ENCODE measurements at regions not wholly inside any gene's neighbourhood (a gene's known extent, or its start where the extent isn't known, plus 50 kb on each side); places are given as distances from the start of the nearest gene placed in this dataset.
"Not testable (repeated sequence)": the region's sequence is repeated elsewhere in the genome, so short reads cannot be mapped to it uniquely, and the experiment has no call there.

DNA sequence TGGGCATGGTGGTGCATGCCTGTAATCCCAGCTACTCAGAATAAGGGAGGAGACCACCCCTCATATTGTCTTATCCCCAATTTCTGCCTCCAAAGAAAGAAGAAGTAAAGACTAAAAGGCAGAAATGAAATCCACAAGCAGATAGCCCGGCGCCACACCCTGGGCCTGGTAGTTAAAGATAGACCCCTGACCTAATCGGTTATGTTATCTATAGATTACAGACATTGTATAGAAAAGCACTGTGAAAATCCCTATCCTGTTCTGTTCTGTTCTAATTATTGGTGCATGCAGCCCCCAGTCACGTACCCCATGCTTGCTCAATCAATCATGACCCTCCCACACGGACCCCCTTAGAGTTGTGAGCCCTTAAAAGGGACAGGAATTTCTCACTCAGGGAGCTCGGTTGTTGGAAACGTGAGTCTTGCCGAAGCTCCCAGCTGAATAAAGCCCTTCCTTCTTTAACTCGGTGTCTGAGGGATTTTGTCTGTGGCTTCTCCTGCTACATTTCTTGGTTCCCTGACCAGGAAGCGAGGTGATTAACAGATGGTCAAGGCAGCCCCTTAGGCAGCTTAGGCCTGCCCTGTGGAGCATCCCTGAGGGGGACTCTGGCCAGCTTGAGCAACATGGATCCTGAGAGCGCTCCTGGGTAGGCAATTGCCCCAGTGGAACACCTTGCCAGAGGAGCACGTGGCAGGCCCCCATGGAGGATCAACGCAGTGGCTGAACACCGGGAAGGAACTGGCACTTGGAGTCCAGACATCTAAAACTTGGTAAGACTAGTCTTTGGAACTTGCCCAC lies 188.7 kb upstream of the NDUFV2 start:
- DNase-seq: not testable (repeated sequence)

DNA sequence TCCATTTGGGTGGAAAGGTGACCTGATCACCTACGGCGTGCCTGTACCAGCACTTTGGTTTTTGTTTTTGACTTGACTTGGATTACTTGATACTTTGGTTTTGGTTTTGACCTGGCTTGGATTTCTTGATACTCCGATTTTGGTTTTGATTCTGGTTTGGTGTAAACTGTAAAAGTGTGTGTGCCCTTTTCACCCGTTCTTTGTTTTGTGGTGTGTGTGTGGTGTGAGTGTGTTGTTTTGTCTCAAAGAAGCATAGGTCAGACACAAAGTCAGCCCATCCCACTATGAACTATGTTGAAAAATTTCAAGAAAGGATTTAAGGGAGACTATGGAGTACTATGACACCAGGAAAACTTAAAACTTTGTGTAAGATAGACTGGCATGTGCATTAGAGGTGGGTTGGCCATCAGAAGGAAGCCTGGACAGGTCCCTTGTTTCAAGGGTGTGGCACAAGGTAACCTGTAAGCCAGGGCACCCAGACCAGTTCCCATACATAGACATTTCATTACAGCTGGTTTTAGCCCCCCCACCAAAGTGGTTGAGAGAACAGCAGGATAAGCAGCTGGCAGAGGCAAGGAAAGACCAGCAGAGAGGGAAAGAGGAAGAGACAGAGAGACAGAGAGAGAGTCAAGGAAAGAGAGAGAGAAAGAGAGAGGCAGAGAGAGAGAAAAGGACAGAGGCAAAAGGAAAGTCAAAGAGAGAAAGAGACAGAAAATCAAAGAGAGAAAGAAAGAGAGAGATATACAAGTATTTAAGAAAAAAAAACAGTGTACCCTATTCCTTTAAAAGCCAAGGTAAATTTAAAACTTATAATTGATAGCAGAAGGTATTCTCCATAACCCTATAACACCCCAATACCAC lies 187.9 kb upstream of the NDUFV2 start:
- not testable (repeated sequence) for DNase-seq

DNA sequence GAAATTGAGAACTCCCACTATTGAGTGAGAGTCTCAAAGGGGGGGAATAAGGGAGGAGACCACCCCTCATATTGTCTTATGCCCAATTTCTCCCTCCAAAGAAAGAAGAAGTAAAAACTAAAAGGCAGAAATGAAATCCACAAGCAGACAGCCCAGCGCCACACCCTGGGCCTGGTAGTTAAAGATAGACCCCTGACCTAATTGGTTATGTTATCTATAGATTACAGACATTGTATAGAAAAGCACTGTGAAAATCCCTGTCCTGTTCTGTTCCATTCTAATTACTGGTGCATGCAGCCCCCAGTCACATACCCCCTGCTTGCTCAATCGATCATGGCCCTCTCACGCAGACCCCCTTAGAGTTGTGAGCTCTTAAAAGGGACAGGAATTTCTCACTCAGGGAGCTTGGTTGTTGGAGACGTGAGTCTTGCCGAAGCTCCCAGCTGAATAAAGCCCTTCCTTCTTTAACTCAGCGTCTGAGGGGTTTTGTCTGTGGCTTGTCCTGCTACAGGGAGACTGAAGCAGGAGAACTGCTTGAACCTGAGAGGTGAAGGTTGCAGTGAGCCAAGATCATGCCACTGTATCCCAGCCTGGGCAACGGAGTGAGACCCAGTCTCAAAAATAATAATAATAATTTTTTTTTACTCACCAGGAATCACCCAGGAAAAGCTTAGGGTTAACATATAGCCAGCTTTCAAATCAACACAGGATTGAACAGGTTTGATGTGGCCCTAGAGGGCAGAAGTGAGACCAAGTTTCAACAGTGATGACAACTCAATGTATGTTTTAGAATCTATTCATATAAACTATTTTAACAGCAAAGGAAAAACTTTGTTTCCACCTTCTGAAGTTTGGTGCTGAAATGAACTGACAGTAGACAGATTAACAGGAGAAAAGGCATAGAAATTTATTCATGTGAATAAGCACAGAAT lies 181.4 kb upstream of the NDUFV2 start:
- not testable (repeated sequence) for DNase-seq

DNA sequence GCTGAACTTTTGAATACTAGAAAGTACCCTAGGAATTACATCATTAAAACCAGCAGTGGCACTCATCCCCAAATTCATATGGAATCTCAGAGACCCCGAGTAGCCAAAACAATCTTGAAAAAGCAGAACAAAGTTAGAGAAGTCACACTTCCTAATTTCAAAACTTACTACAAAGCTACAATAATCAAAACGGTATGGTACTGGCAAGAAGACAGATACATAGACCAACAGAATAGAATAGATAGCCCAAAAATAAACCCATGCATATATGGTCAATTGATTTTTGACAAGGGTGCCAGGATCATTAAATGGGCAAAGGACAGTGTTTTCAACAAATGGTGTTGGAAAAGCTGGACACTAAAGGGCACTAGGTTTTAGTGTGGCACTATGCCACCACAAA lies 176.0 kb upstream of the NDUFV2 start:
- DNase-seq: no peak

DNA sequence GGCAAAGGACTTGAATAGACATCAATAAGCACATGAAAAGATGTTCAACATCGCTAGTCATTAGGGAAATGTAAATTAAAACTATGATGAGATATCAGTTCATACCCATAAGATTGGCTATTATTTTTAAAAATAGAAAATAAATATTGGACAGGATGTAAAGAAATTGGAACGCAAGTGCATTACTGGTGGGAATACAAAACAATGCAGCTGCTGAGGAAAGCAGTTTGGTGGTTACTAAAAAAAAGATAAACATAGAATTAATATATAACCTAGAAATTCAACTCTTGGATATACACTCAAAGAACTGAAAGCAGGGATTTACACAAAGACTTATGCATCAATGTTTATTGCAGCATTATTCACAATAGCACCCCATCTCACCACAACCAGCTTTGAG lies 174.5 kb upstream of the NDUFV2 start:
- no peak for DNase-seq

DNA sequence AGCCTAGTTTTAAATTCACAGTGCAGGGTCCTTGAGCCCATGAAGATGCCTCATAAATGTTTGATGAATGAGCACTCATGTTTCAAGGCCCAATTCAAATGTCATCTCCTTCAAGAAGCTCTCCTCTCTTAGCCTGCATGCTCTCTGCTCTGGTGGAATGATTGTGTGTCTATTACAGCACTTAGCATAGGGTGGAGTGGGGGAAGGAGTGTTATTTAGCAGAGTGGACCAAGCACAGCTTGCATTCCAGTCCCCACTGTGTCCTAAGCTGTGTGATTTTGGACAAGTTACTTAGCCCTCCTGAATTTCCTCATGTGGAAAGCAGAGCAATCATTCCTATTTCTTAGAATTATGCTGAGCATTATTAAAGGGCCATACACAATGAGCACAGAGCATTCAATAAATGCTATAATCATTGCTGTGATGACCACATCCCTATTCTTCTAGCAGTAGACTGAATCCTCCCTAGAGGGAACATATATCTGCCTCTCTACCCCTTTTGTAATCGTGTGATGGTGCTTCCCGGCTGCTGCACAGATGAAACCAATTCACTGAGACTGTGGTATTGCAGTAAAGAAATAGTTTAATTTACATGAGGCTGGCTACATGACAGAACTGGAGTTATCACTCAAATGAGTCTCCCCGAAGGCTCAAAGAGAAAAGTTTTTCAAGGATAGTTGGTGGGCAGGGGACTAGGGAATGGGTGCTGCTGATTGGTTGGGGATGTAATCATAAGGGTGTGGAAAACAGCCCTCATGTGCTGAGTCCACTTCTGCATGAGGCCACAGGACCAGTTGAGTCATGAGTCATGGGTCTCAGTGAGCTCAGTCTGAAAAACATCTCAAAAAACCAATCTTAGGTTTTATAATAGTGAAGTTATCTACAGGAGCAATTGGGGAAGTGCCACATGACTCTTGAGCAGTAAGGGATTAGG lies 173.4 kb upstream of the NDUFV2 start:
- DNase-seq: no peak

DNA sequence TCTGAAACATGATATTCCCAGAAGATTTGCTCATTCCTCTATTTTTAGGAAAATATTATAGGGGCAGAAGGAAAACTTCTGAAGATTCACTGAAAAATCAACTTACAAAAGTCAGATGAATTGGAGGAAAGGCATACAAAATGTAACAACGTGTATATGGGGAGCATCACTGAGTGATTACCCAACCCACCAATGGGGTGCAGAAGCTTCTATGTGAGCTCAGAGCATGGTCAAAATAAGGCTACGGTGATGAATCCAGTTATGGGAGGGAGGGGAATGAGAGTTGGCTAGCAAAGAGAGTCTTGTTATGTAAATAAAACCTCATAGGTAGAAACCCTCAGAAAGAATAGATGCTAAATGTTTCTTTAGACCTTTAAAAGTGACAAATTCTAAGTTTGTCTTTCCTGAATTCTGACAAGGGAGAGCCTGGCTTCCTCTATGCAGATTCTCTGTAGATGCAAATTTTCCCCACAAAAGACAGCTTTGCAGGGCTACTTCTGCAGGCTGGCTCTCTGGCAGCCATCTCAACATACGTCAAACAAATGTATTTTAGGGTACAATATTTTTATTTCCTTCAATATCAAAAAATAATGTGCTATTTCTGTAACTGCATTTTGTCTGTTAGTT lies 171.4 kb upstream of the NDUFV2 start:
- no peak for DNase-seq

DNA sequence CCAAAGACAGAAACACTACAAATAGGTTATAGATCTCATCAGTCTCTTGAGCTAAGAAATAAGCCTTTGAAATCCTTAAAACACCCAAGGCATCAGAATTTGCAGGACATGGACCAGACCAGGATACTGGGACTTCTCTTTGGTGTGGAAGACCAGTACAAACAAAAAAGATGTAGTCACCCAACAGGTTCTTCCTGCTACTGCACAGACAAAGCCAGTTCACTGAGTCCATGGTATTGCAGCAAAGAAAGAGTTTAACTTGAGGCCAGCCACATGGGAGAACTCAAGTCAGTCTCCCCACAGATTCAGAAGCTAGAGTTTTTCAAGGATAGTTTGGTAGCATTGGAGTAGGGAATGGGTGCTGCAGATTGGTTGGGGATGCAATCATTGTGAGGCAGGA lies 169.6 kb upstream of the NDUFV2 start:
- no peak for DNase-seq

DNA sequence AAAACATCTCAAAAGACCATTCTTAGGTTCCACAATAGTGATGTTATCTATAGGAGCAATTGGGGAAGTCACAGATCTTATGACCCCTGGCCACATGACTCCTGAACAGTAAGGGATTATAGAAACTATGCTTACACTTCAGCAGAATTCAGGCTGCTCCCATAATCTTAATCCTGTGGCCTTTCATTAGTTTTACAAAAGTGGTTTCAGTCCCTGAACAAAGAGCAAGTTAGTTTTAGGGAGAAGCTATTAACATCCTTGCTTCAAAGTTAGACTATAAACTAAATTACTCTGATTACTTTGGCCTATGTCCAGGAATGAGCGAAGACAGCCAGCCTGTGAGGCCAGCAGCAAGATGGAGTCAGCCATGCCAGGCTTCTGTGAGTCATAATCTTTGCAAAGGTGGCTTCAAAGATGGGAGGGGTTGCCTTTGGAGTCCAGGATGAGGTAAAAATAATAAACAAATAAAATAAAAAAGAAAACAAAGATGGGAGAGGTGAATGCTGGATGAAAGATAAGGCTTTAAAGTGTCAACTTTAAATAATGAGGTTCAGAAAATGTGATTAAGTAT lies 168.7 kb upstream of the NDUFV2 start:
- DNase-seq: no peak

DNA sequence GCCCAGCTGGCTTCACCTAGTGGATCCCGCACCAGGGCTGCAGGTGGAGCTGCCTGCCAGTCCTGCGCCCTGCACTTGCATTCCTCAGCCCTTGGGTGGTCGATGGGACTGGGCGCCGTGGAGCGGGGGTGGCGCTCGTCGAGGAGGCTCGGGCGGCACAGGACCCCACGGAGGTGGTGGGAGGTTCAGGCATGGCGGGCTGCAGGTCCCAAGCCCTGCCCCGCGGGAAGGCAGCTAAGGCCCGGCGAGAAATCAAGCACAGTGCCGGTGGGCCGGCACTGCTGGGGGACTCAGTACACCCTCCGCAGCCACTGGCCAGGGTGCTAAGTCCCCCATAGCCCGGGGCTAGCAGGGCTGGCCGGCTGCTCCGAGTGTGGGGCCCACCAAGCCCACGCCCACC lies 167.2 kb upstream of the NDUFV2 start:
- DNase-seq: not testable (repeated sequence)

DNA sequence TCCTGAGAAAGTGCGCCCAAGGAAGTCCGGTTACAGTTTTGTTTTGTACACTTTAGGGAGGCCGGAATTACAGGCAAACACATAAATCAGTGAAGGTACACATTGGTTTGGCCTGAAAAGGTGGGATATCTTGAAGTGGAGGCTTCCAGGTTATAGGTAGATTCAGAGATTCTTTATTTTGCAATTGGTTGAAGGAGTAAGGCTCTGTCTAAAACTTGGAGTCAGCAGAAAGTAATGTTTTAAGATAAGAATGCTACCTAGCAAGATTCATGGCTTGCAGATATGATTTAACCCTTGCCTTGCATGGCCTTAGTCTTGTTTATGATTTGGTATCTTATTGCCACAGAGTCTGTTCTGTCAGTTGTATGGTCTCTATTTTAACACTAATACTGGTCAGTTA lies 165.9 kb upstream of the NDUFV2 start:
- no peak for DNase-seq

DNA sequence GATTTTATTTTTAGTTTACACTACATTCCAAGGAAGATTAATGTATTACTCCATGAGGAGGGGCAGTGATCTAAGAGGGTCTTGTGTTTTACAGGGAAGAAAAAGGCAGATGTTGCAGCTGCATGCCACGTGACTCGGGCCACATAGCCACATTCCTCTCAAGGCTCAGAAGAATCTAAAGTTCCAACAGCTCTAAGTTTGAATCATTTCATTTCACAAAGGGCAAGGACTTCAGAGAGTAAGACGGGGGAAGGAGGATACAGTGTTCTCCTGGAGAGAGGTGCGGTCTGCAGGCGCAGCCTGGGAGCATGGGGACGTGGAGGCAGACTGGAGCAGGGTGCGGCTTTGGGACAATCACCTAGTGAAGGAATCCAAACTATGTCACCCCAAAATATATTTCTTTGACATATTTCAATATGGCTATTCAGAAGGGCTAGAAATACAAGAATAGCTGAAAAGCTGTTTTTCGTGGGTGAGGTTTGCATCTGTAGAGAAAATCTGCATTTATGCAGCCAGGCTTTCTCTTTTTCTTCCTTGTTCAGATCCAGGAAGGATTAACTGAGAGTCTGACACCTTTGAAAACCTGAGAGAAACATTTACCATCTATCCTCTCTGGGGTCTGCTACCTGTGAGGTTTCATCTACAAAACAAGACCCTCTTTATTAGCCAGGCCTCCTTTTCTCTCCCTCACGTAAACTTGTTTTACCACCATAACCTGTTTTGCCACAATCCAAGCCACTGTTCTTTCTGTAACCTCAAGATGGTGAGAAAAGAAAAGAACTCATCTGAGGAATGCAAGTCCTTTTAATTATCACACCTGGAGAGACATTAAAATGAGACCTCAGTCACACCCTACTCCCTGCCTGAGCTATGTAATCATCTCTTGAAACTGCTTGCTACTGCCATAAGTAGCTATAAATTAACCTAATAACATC lies 165.1 kb upstream of the NDUFV2 start:
- DNase-seq: no peak

DNA sequence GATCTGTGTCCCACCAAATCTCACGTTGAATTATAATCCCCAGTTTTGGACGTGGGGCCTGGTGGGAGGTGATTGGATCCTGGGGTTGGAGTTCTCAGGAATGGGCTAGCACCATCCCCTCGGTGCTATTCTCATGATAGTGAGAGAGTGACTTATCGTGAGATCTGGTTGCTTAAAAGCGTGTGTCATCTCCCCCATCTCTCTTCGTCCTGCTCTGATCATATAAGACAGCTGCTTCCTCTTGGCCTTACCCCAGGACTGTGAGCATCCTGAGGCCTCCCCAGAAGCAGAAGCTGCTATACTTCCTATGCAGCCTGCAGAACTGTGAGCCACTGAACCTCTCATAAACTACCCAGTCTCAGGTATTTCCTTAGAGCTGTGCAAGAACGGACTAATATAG lies 163.7 kb upstream of the NDUFV2 start:
- no peak for DNase-seq

DNA sequence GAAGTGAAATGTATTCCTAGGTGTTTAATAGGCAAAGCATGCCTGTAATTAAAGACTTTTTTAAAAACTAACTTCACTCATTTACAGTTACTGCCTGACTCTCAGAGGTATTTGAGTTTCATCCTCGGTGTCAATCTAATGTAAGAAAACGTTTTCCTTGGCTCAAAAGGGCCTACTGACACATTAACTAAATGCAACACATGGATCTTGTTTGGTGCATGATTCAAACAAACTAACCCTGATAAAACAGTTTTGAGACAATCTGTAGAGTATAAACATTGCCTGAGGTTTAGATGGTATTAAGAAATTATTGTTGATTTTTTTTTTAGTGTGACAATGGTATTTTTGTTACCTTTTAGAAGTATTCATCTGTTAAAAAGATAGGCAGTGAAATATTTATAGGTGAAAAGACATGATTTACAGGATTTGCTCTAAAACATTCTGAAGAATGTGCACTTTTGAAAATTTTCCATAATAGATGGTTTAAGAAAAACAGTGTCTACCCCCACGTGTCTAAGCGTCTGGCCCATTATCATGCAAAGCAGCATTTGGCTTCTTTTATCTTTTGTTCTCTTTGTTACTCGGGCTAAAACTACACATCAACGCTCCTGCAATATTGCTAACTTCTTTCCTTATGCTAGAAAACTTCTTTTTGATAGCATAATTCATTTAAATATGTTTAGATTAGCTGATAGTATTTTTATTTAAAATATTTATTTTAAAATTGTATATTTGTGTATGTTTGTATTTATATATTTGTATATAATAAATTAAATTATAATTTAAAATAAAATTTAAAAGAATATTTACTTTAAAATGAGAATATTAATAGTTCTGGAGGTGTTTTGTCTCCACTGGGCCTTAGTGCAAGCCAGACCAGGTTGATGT lies 160.2 kb upstream of the NDUFV2 start:
- no peak for DNase-seq

DNA sequence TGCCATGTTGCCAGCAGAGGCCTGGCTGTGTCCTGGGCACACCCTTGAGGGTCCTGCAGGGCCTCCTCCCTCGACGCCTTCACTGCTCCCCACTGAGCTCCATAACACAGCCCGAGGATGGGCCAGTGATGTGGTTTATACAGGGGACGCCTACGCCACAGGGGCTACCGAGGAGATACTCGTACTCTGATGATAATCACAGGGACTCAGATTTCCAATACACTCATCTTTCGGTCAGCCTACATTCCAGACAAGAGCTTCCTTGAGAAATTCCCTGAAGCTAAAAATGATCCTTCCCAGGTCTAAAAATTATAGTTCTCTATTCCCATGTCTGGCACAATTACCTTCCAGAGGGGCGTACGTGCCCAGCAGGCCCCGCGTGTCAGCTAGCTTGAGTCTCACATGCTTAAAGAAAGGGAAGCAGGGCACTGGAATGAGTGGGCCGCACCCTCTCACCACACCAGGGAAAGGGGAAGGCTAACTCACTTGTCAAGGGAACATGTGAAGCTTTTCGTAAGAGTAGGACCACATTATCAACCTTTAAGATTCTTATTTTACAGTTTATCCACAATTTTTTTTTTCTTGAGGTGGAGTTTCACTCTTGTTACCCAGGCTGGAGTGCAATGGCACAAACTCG lies 159.5 kb upstream of the NDUFV2 start:
- no peak for DNase-seq

DNA sequence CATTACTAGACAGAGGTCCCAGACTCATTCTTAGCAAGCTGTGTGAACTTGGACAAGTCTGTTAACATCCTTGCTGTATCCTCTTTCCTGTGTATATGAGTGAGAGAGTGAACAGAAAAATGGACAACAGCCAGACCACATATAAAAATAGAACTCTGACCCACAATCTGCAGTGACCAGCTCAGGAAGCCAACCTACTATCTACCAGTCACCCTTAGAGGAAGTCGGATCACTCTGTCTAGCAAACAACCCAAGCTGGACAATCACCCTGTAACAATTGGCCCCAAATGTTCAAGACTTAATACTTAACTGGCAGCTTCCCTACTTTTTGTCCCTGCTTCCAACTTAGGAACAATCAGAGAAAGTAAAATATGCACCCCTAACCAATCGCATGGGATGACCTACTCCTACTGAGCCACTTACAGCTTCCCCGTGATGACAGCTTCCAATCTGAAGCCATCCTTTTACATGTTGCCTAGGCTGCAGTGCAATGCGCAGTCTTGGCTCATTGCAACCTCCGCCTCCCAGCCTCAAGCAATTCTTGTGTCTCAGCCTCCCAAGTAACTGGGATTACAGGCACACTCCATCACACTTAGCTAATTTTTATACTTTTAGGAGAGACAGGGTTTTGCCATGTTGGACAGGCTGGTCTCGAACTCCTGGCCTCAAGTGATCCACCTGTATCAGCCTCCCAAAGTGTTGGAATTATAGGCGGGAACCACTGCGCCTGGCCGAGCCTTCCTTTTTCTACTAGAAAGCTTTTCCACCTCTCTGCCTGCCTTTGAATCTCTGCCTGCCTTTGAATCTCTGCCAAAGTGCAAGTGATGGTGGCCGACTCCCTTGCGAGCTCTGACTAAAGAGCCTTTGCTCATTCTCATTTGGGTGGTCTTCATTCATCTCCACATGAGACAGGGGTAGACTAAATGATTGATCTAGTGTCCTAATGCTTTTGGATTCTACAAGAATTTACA lies 158.3 kb upstream of the NDUFV2 start:
- no peak for DNase-seq

DNA sequence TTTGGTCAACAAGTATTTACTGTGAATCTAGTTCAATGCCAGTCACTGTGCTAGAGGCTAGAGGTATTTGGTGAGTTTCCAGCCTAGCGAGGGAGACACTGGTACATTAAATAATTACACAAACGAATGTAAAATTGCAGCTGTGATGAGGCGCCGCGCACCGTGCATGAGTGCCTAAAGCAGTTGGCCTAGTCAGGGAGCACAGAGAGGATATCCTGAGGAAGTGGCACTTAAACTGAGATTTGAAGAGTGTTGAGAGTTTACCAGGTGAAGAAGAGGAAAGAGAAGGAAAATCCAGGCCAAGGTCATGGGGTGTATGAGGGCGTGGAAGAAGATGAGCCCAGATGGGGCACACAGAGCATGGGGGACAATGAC lies 157.6 kb upstream of the NDUFV2 start:
- DNase-seq: no peak
